ENCODE measurements at regions not wholly inside any gene's neighbourhood (a gene's known extent, or its start where the extent isn't known, plus 50 kb on each side); places are given as distances from the start of the nearest gene placed in this dataset.

DNA sequence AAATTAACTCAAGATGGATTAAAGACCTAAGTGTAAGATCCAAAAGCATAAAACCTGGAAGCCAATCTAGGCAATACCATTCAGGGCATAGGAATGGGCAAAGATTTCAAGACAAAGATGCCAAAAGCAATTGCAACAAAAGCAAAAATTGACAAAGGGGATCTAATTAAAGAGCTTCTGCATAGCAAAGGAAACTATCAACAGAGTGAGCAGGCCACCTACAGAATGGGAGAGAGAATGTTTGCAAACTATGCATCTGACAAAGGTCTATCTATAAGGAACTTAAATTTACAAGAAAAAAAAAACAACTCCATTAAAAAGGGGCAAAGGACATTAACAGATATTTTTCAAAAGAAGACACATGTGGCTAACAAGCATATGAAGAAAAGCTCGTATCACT, 171.9 kb downstream of the RAB28 start:
- TF ChIP-seq POLR2A (IDR thresholded peaks at IDR 0.05), result no peak
- TF ChIP-seq, protein P1, sequence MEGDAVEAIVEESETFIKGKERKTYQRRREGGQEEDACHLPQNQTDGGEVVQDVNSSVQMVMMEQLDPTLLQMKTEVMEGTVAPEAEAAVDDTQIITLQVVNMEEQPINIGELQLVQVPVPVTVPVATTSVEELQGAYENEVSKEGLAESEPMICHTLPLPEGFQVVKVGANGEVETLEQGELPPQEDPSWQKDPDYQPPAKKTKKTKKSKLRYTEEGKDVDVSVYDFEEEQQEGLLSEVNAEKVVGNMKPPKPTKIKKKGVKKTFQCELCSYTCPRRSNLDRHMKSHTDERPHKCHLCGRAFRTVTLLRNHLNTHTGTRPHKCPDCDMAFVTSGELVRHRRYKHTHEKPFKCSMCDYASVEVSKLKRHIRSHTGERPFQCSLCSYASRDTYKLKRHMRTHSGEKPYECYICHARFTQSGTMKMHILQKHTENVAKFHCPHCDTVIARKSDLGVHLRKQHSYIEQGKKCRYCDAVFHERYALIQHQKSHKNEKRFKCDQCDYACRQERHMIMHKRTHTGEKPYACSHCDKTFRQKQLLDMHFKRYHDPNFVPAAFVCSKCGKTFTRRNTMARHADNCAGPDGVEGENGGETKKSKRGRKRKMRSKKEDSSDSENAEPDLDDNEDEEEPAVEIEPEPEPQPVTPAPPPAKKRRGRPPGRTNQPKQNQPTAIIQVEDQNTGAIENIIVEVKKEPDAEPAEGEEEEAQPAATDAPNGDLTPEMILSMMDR (IDR thresholded peaks at IDR 0.05), result no peak
